AG09319 (cell line): ENCODE measurements at regions not wholly inside any gene's neighbourhood (a gene's known extent, or its start where the extent isn't known, plus 50 kb on each side); places are given as distances from the start of the nearest gene placed in this dataset.

Experiments
- DNase-seq: peaks from one replicate; pipeline ENCODE4 v3.0.0-alpha.2; 2010; ENCODE audit warnings: low read depth; ENCODE audit errors: extremely low read depth
- TF ChIP-seq, protein P1 (sequence below): IDR thresholded peaks from 2 replicates; pipeline ENCODE4 v1.5.1; 2011; ENCODE audit warnings: low read depth, mild to moderate bottlenecking, inconsistent platforms, low read length, moderate library complexity

DNA sequence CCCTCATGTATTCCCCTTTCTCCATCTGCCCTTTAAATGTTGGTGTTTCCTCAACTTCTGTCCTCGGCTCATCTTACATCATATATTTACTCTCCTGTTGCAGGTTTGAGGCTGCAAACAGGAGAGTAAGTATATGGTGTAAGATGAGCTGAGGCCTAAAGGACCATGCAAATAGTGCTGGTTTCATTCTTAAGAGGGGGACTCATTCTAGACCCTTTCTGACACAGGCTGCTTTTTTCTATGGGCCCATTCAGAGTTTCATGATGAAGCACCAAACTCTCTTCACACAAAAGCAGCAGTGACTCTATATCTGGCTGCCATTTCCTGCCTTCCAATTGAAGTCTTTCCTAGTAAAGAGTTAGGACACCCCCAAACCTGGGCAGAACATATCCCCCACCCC lies 218.5 kb downstream of the PHLDA1 start:
- no peak for DNase-seq
- TF ChIP-seq, protein P1, sequence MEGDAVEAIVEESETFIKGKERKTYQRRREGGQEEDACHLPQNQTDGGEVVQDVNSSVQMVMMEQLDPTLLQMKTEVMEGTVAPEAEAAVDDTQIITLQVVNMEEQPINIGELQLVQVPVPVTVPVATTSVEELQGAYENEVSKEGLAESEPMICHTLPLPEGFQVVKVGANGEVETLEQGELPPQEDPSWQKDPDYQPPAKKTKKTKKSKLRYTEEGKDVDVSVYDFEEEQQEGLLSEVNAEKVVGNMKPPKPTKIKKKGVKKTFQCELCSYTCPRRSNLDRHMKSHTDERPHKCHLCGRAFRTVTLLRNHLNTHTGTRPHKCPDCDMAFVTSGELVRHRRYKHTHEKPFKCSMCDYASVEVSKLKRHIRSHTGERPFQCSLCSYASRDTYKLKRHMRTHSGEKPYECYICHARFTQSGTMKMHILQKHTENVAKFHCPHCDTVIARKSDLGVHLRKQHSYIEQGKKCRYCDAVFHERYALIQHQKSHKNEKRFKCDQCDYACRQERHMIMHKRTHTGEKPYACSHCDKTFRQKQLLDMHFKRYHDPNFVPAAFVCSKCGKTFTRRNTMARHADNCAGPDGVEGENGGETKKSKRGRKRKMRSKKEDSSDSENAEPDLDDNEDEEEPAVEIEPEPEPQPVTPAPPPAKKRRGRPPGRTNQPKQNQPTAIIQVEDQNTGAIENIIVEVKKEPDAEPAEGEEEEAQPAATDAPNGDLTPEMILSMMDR: no peak

- TF ChIP-seq, protein P1: no peak
- peak; percentile 78 for DNase-seq
Observed at GRCh38 chr12:75812271-75813018, 219.1 kb downstream of the PHLDA1 start.

DNA sequence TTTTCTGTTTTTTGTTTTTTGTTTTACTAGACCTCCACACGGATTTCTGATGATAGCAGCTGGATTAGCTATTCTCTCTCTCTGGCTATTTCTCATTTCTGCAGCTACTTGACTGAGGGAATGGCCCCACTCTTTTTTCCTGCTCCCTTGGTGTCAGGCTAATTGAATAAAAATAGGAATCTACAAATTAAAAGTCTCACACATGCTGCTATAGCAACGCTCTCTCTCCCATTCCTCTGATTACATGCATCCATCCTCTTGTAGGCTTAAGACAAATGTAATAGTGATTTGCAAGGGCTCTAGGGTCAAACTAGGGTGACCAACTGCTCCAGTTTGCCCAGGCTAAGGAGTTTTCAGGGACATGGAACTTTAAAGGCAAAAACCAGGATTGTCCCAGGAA lies 221.8 kb downstream of the PHLDA1 start:
- TF ChIP-seq, protein P1: no peak
- DNase-seq: no peak

GRCh38 chr12:75807494-75807893 lies 224.1 kb downstream of the PHLDA1 start:
- TF ChIP-seq, protein P1: no peak
- no peak for DNase-seq

DNA sequence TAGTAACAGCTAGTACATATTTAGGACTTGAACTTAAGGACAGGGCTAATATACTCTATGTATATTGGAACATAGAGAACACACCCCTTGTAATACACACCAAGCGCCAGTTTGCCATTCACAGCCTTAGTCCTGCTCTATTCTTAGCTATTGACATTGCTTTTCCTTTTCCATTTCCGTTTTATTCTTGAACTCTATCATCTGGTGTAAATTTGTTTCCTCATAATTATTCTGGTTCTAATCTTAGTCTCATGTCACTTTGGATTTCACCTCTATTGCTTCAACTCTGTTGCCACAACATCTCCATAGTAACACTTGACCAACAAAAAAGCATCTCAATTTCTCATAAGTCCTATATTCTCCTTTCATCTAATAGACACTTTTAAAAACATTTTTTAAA lies 225.7 kb downstream of the PHLDA1 start:
- DNase-seq: no peak
- TF ChIP-seq, protein P1: no peak

GRCh38 chr12:75805320-75805719 lies 226.3 kb downstream of the PHLDA1 start:
- no peak for DNase-seq
- TF ChIP-seq, protein P1: no peak

- DNase-seq: no peak
- TF ChIP-seq, protein P1: no peak
Observed at GRCh38 chr12:75798136-75798926, 233.2 kb downstream of the PHLDA1 start.
